HFFc6 (cell line): ENCODE measurements at regions not wholly inside any gene's neighbourhood (a gene's known extent, or its start where the extent isn't known, plus 50 kb on each side); places are given as distances from the start of the nearest gene placed in this dataset.

Experiments used
- DNase-seq: peaks from one replicate; pipeline ENCODE4 v3.0.0-alpha.2; 2018
- H3K27ac Mint-ChIP-seq: 2 replicates; pipeline ENCODE4 v1.8.0; 2020; ENCODE audit warnings: mild to moderate bottlenecking, mixed read lengths
- H3K27me3 Mint-ChIP-seq: 2 replicates; pipeline ENCODE4 v1.8.0; 2021; ENCODE audit warnings: mild to moderate bottlenecking, moderate library complexity, mixed read lengths; ENCODE audit not compliant: insufficient read depth
- H3K36me3 Mint-ChIP-seq: 2 replicates; pipeline ENCODE4 v1.8.0; 2021; ENCODE audit warnings: low read depth, mixed read lengths
- H3K4me1 Mint-ChIP-seq: 2 replicates; pipeline ENCODE4 v1.8.0; 2020; ENCODE audit warnings: low read depth, mixed read lengths
- H3K4me3 Mint-ChIP-seq: 2 replicates; pipeline ENCODE4 v1.8.0; 2020; ENCODE audit warnings: mild to moderate bottlenecking, moderate library complexity, mixed read lengths
- H3K9me3 Mint-ChIP-seq: 2 replicates; pipeline ENCODE4 v1.8.0; 2020; ENCODE audit warnings: mild to moderate bottlenecking, mixed read lengths
- TF ChIP-seq, protein P1 (sequence below): fragments of 200-600 bp; sonication (generic); IDR thresholded peaks from 2 replicates; pipeline ENCODE4 v1.5.0; 2021; ENCODE audit warnings: antibody characterized with exemption, mild to moderate bottlenecking

DNA sequence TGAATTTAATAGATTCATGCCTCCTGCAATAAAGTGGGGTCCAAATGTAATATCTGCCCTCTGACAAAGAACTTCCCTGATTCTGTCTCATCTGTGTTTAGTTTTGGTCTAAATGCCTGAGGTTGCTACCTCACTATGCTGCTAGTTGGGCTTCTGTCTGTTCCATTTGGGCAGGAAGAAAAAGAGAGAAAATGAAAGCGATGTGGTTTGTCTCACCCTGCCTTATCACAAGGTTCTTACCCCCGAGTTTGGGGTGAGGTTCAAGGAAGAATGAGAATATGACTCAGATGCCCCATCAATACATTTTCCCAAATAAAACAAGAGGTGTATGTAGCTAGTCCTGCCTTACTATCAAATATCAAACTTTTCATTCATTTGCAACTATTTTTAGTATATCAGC is 132.1 kb upstream of the MTAP start:
- DNase-seq, result no peak
- peak overlapping the region; percentile 62; the same call in 1 of the 2 replicates for H3K4me3 Mint-ChIP-seq
- peak overlapping the region; percentile 74 for H3K27ac Mint-ChIP-seq
- H3K27me3 Mint-ChIP-seq, result no peaks in the 10 kb centered on the region
- TF ChIP-seq, protein P1, sequence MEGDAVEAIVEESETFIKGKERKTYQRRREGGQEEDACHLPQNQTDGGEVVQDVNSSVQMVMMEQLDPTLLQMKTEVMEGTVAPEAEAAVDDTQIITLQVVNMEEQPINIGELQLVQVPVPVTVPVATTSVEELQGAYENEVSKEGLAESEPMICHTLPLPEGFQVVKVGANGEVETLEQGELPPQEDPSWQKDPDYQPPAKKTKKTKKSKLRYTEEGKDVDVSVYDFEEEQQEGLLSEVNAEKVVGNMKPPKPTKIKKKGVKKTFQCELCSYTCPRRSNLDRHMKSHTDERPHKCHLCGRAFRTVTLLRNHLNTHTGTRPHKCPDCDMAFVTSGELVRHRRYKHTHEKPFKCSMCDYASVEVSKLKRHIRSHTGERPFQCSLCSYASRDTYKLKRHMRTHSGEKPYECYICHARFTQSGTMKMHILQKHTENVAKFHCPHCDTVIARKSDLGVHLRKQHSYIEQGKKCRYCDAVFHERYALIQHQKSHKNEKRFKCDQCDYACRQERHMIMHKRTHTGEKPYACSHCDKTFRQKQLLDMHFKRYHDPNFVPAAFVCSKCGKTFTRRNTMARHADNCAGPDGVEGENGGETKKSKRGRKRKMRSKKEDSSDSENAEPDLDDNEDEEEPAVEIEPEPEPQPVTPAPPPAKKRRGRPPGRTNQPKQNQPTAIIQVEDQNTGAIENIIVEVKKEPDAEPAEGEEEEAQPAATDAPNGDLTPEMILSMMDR, result no peak
- H3K36me3 Mint-ChIP-seq, result no peaks in the 10 kb centered on the region; the same call in 1 of the 2 replicates
- peaks cover 72% of the 10 kb centered on the region for H3K4me1 Mint-ChIP-seq
- no peaks in the 10 kb centered on the region for H3K9me3 Mint-ChIP-seq

DNA sequence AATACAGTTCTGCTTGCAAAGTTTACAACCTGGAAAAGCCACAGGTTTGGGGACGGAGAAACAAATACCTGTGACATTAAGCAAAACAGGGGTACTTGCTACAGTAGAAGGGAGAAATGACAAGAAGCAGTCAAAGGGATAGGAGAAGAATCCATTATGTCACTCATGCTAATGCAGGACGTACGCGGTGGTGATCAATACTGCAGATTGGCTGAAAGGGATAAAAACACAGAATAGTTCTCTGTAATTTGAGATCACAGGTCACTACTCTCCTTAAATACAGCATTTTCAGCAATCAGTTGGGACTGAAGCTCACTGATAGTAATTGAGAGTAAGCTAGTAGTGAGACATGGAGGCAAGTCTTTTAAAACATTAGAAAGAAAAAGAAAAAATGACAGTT is 130.3 kb upstream of the MTAP start:
- no peaks in the 10 kb centered on the region for H3K27me3 Mint-ChIP-seq
- peaks cover 87% of the 10 kb centered on the region for H3K4me1 Mint-ChIP-seq
- TF ChIP-seq, protein P1, result no peak
- no peaks in the 10 kb centered on the region; the same call in 1 of the 2 replicates for H3K36me3 Mint-ChIP-seq
- H3K9me3 Mint-ChIP-seq, result no peaks in the 10 kb centered on the region
- DNase-seq, result no peak
- peak overlapping the region; percentile 77 for H3K27ac Mint-ChIP-seq
- peak overlapping the region; percentile 4; the same call in 1 of the 2 replicates for H3K4me3 Mint-ChIP-seq

DNA sequence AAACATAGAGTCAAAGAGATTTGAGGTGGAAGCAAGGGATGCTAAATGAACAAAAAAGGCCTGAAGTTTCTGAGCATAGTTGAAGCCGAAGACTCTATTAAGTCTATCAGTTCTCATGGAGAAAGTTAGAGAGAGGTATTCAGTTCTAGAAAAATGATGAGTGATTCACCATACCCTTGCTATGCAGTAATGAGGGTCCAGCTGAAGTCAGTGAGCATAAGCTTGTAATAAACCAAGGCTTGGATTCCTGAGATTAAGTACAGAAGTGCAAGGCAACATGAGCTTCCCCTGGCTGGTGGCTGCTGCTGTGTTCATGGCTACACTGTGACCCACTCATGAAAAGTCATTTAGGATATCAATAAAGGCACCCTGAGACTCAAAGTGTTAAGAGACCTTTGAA is 129.7 kb upstream of the MTAP start:
- TF ChIP-seq, protein P1, result no peak
- Mint-ChIP-seq H3K4me1 (peaks cover 93% of the 10 kb centered on the region), H3K9me3 (no peaks in the 10 kb centered on the region), H3K27ac (peak overlapping the region; percentile 77), H3K4me3 (peak overlapping the region; percentile 4; the same call in 1 of the 2 replicates), H3K36me3 (no peaks in the 10 kb centered on the region; the same call in 1 of the 2 replicates), H3K27me3 (no peaks in the 10 kb centered on the region)
- DNase-seq, result peak; percentile 57

DNA sequence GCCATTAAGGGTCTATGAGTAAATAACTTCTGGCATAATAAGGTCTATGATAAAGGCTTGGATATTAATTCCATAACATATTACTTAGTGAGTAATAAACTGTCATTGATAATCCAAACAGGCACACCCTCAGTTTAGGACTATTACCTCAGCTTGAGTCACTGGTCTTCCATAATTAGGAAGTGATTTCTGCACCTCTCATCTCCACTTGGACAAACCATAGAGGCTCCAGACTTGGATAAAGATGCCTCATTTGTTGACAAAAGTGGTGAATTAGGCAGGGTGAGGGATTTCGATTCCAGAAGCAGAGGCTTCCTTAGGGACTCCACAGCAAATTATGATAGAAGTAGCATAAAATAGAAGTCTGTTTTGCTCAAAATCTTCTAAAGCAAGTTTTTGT is 127.5 kb upstream of the MTAP start:
- H3K36me3 Mint-ChIP-seq, result no peaks in the 10 kb centered on the region; the same call in 1 of the 2 replicates
- H3K4me1 Mint-ChIP-seq, result peaks cover 96% of the 10 kb centered on the region
- H3K27ac Mint-ChIP-seq, result peak overlapping the region; percentile 87
- TF ChIP-seq, protein P1, result no peak
- no peak overlapping the region for H3K4me3 Mint-ChIP-seq
- peak; percentile 49 for DNase-seq
- H3K9me3 Mint-ChIP-seq, result no peaks in the 10 kb centered on the region
- no peaks in the 10 kb centered on the region for H3K27me3 Mint-ChIP-seq

DNA sequence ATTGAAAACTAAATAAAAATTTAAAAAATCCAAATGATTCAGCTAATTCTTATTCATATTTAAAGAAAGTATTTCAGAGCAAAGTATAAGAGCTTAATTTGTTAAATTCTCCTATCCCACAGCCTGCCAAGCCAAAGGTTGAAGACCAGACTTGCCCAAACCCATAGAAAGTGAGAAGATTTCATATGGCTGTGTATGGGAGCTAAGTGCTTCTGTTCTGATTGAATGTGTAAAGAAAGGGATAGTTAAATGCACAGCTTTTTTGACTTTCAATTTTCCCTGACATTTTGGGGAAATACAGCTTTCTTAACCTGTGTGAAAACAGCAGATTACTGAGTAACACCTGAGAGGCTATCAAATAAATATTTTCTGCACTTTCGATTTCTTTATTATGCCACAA is 125.0 kb upstream of the MTAP start:
- DNase-seq, result no peak
- H3K27ac Mint-ChIP-seq, result peak overlapping the region; percentile 87
- H3K4me1 Mint-ChIP-seq, result peaks cover 92% of the 10 kb centered on the region
- TF ChIP-seq, protein P1, result no peak
- H3K36me3 Mint-ChIP-seq, result peaks cover 4% of the 10 kb centered on the region; the same call in 1 of the 2 replicates
- no peaks in the 10 kb centered on the region for H3K9me3 Mint-ChIP-seq
- no peaks in the 10 kb centered on the region for H3K27me3 Mint-ChIP-seq
- H3K4me3 Mint-ChIP-seq, result peak overlapping the region; percentile 76

DNA sequence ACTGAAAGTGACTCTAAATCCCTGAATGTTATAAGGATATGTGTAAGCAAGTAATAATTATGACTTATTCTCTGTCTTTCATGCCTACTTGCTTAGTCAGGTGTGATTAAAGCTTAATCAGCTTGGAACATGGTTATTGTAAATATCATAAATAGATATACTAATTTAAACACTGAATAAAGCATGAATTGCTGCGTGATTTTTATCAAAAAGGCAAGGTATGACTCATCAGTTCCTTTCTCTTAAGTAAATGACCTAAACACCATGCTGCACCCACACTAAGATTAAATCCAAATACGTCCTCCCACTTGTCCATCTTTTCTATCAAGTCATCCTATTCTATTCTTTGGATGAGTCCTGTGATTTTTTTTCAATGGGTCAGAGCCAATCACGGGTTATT is 124.6 kb upstream of the MTAP start:
- Mint-ChIP-seq H3K9me3 (no peaks in the 10 kb centered on the region), H3K4me3 (peak overlapping the region; percentile 76), H3K36me3 (peaks cover 4% of the 10 kb centered on the region; the same call in 1 of the 2 replicates), H3K4me1 (peaks cover 92% of the 10 kb centered on the region), H3K27ac (peak overlapping the region; percentile 87), H3K27me3 (no peaks in the 10 kb centered on the region)
- DNase-seq, result peak; percentile 81
- TF ChIP-seq, protein P1, result no peak
